H9 (cell line): ENCODE measurements at regions not wholly inside any gene's neighbourhood (a gene's known extent, or its start where the extent isn't known, plus 50 kb on each side); places are given as distances from the start of the nearest gene placed in this dataset.

Experiments used
- DNase-seq: peaks from one replicate; pipeline ENCODE4 v3.0.0-alpha.2; 2017
- H2AFZ ChIP-seq: one replicate; pipeline ENCODE4 v1.6.1; 2013; ENCODE audit warnings: mild to moderate bottlenecking, low read length, control low read depth, moderate library complexity
- H2AK5ac ChIP-seq: 2 replicates; pipeline ENCODE4 v1.6.1; 2013; ENCODE audit warnings: low read length, control low read depth, mixed read lengths; ENCODE audit not compliant: insufficient read length
- H2BK120ac ChIP-seq: one replicate; pipeline ENCODE4 v1.6.1; 2013; ENCODE audit warnings: low read depth, mild to moderate bottlenecking, low read length, control low read depth, inconsistent platforms; ENCODE audit not compliant: poor library complexity, severe bottlenecking
- H2BK12ac ChIP-seq: 2 replicates; pipeline ENCODE4 v1.6.1; 2013; ENCODE audit warnings: low read length, control low read depth, mixed read lengths, low read depth; ENCODE audit not compliant: insufficient read length
- H2BK15ac ChIP-seq: 2 replicates; pipeline ENCODE4 v1.6.1; 2013; ENCODE audit warnings: low read depth, low read length, control low read depth
- H2BK20ac ChIP-seq: one replicate; pipeline ENCODE4 v1.6.1; 2013; ENCODE audit warnings: low read depth, mild to moderate bottlenecking, low read length, control low read depth, inconsistent platforms; ENCODE audit not compliant: poor library complexity, severe bottlenecking
- H2BK5ac ChIP-seq: 2 replicates; pipeline ENCODE4 v1.6.1; 2013; ENCODE audit warnings: low read length, control low read depth, mixed read lengths; ENCODE audit not compliant: insufficient read length
- H3K14ac ChIP-seq: 2 replicates; pipeline ENCODE4 v1.6.1; 2013; ENCODE audit warnings: low read length, control low read depth; ENCODE audit not compliant: insufficient read depth
- H3K18ac ChIP-seq: 2 replicates; pipeline ENCODE4 v1.6.1; 2013; ENCODE audit warnings: low read depth, mild to moderate bottlenecking, mixed read lengths, low read length, control low read depth; ENCODE audit not compliant: insufficient read length
- H3K23ac ChIP-seq: 2 replicates; pipeline ENCODE4 v1.6.1; 2013; ENCODE audit warnings: low read length, control low read depth, mixed read lengths, low read depth; ENCODE audit not compliant: insufficient read length
- H3K23me2 ChIP-seq: 2 replicates; pipeline ENCODE4 v1.6.1; 2013; ENCODE audit warnings: low read depth, mild to moderate bottlenecking, mixed read lengths, low read length, control low read depth; ENCODE audit not compliant: insufficient read length, poor library complexity, severe bottlenecking
- H3K27ac ChIP-seq: 2 replicates; pipeline ENCODE4 v1.5.1; 2013; ENCODE audit warnings: low read length, control low read depth, mixed read lengths, low read depth; ENCODE audit not compliant: insufficient read length
- H3K27me3 ChIP-seq: 2 replicates; pipeline ENCODE4 v1.6.1; 2013; ENCODE audit warnings: low read length, control low read depth, inconsistent platforms; ENCODE audit not compliant: insufficient read depth
- H3K4ac ChIP-seq: 2 replicates; pipeline ENCODE4 v1.6.1; 2013; ENCODE audit warnings: low read depth, mild to moderate bottlenecking, control low read depth, inconsistent platforms, low read length, moderate library complexity
- H3K4me1 ChIP-seq: 2 replicates; pipeline ENCODE4 v1.6.1; 2013; ENCODE audit warnings: low read length, control low read depth, inconsistent platforms; ENCODE audit not compliant: insufficient read depth
- H3K4me2 ChIP-seq: 2 replicates; pipeline ENCODE4 v1.6.1; 2013; ENCODE audit warnings: low read length, control low read depth, mixed read lengths; ENCODE audit not compliant: insufficient read length, insufficient read depth
- H3K56ac ChIP-seq: 2 replicates; pipeline ENCODE4 v1.6.1; 2013; ENCODE audit warnings: low read depth, mild to moderate bottlenecking, mixed read lengths, low read length, control low read depth; ENCODE audit not compliant: insufficient read length
- H3K79me1 ChIP-seq: 2 replicates; pipeline ENCODE4 v1.6.1; 2013; ENCODE audit warnings: low read depth, mild to moderate bottlenecking, moderate library complexity, low read length, control low read depth, inconsistent platforms; ENCODE audit not compliant: insufficient read depth, poor library complexity, severe bottlenecking
- H3K79me2 ChIP-seq: 2 replicates; pipeline ENCODE4 v1.6.1; 2013; ENCODE audit warnings: low read length, control low read depth, inconsistent platforms; ENCODE audit not compliant: insufficient read depth
- H3K9ac ChIP-seq: 2 replicates; pipeline ENCODE4 v1.6.1; 2013; ENCODE audit warnings: low read length, control low read depth, mixed read lengths; ENCODE audit not compliant: insufficient read length; ENCODE audit errors: extremely low read depth
- H3K9me3 ChIP-seq: one replicate; pipeline ENCODE4 v1.6.1; 2013; ENCODE audit warnings: low read depth, low read length, inconsistent platforms; ENCODE audit not compliant: control insufficient read depth
- H3T11ph ChIP-seq: one replicate; pipeline ENCODE4 v1.6.1; 2013; ENCODE audit warnings: mild to moderate bottlenecking, low read length, control low read depth, inconsistent platforms
- H4K20me1 ChIP-seq: one replicate; pipeline ENCODE4 v1.6.1; 2013; ENCODE audit not compliant: control insufficient read depth, insufficient read length, insufficient read depth
- H4K5ac ChIP-seq: 2 replicates; pipeline ENCODE4 v1.6.1; 2013; ENCODE audit warnings: low read depth, mild to moderate bottlenecking, mixed read lengths, low read length, control low read depth; ENCODE audit not compliant: insufficient read length
- H4K8ac ChIP-seq: replicated peaks from 2 replicates; pipeline ENCODE4 v1.6.1; 2013; ENCODE audit warnings: low read length, control low read depth, mixed read lengths, low read depth; ENCODE audit not compliant: insufficient read length
- H4K91ac ChIP-seq: 2 replicates; pipeline ENCODE4 v1.6.1; 2013; ENCODE audit warnings: low read depth, mild to moderate bottlenecking, moderate library complexity, mixed read lengths, low read length, control low read depth; ENCODE audit not compliant: insufficient read length
- H3K27ac Mint-ChIP-seq, 3 experiments: 2 replicates in 2 of 3; 3 replicates in 1 of 3; pipeline ENCODE4 v1.8.0; 2020 to 2021; ENCODE audit warnings: mixed read lengths in 3 of 3, mild to moderate bottlenecking in 1 of 3, moderate library complexity in 1 of 3
- H3K27me3 Mint-ChIP-seq: 2 replicates; pipeline ENCODE4 v1.8.0; 2021; ENCODE audit warnings: low read depth, mild to moderate bottlenecking, moderate library complexity, mixed read lengths
- H3K36me3 Mint-ChIP-seq, 3 experiments: 2 replicates in 2 of 3; 3 replicates in 1 of 3; pipeline ENCODE4 v1.8.0; 2020 to 2021; ENCODE audit warnings: low read depth in 3 of 3, mixed read lengths in 3 of 3; ENCODE audit not compliant: insufficient read depth in 1 of 3
- H3K4me1 Mint-ChIP-seq, 2 experiments: 2 replicates each; pipeline ENCODE4 v1.8.0; 2020; ENCODE audit warnings: mixed read lengths in 2 of 2
- H3K4me3 Mint-ChIP-seq, 2 experiments: 2 replicates in 1 of 2; 3 replicates in 1 of 2; pipeline ENCODE4 v1.8.0; 2020 to 2021; ENCODE audit warnings: mild to moderate bottlenecking in 2 of 2, mixed read lengths in 2 of 2, moderate library complexity in 1 of 2
- H3K9me3 Mint-ChIP-seq, 2 experiments: 2 replicates in 1 of 2; 3 replicates in 1 of 2; pipeline ENCODE4 v1.8.0; 2020; ENCODE audit warnings: mild to moderate bottlenecking in 2 of 2, mixed read lengths in 2 of 2, moderate library complexity in 1 of 2
- CTCF ChIP-seq: fragments of 200-600 bp; sonication (generic); conservative IDR thresholded peaks from 3 replicates; pipeline ENCODE4 v1.8.0; 2021; ENCODE audit warnings: antibody characterized with exemption, mild to moderate bottlenecking
- WGBS: extraction: QIAGEN DNeasy Blood & Tissue Kit; methylation state at CpG from one replicate; pipeline ENCODE4 v1.1.7; 2013; ENCODE audit warnings: missing lambda C conversion rate, low lambda C conversion rate, mixed read lengths; ENCODE audit not compliant: insufficient read length; ENCODE audit errors: extremely low coverage; 5-methylcytosine and 5-hydroxymethylcytosine counted together

GRCh38 chr12:105887131-105887530, 251.6 kb downstream of the NUAK1 start:
- H3K27ac ChIP-seq = no peak overlapping the region
- no CpG with 5 or more reads among the region's 3 CpGs for WGBS
- no peak overlapping the region for H2BK15ac ChIP-seq
- H2BK12ac ChIP-seq = no peak overlapping the region
- H2BK5ac ChIP-seq = no peak overlapping the region
- H2AK5ac ChIP-seq = no peak overlapping the region
- H3K27me3 ChIP-seq = no peaks in the 10 kb centered on the region
- Mint-ChIP-seq H3K4me1 (peaks cover 8 to 9% of the 10 kb centered on the region in 2 experiments), H3K4me3 (no peak overlapping the region), H3K36me3 (peaks cover 0 to 14% (median 0%) of the 10 kb centered on the region in 3 experiments; a peak in 2 of 7 replicates), H3K27me3 (no peaks in the 10 kb centered on the region), H3K9me3 (peaks cover 5 to 8% of the 10 kb centered on the region in 2 experiments; a peak in 4 of 5 replicates), H3K27ac (no peak overlapping the region)
- no peaks in the 10 kb centered on the region for H3K79me2 ChIP-seq
- H3K14ac ChIP-seq = no peak overlapping the region
- H3K79me1 ChIP-seq = no peaks in the 10 kb centered on the region
- H2BK120ac ChIP-seq = no peak overlapping the region
- no peak overlapping the region for H3K56ac ChIP-seq
- no peak overlapping the region for H3K23ac ChIP-seq
- H3K4ac ChIP-seq = no peak overlapping the region
- no peaks in the 10 kb centered on the region for H4K20me1 ChIP-seq
- no peaks in the 10 kb centered on the region; the same call in 1 of the 2 replicates for H3K4me1 ChIP-seq
- DNase-seq = no peak
- no peak overlapping the region for H3K4me2 ChIP-seq
- no peak overlapping the region for H4K5ac ChIP-seq
- no peak overlapping the region for H2BK20ac ChIP-seq
- TF ChIP-seq CTCF = no peak
- no peak overlapping the region for H3K9ac ChIP-seq
- no peaks in the 10 kb centered on the region for H3K9me3 ChIP-seq
- H4K8ac ChIP-seq = no peak overlapping the region
- H3T11ph ChIP-seq = no peak overlapping the region
- H3K23me2 ChIP-seq = no peaks in the 10 kb centered on the region
- H4K91ac ChIP-seq = no peak overlapping the region
- H3K18ac ChIP-seq = no peak overlapping the region
- no peak overlapping the region for H2AFZ ChIP-seq
